GM19328 (cell line): ENCODE measurements at regions not wholly inside any gene's neighbourhood (a gene's known extent, or its start where the extent isn't known, plus 50 kb on each side); places are given as distances from the start of the nearest gene placed in this dataset.

ENCODE experiments used
- ATAC-seq: cut with Tn5 transposase; IDR thresholded peaks from one replicate; pipeline ENCODE4 v1.9.1; 2021; ENCODE audit warnings: mild to moderate bottlenecking, moderate library complexity; ENCODE audit not compliant: unreplicated experiment

- ATAC-seq = no peak
Measured at GRCh38 chr2:15803543-15804245, 136.7 kb upstream of the MYCN start.

- ATAC-seq = no peak
Measured at GRCh38 chr2:15804246-15804619, 136.1 kb upstream of the MYCN start.

GRCh38 chr2:15804691-15805090 is 135.7 kb upstream of the MYCN start:
- ATAC-seq = no peak

GRCh38 chr2:15805206-15805605 is 135.1 kb upstream of the MYCN start:
- ATAC-seq = no peak

- ATAC-seq = no peak
Measured at GRCh38 chr2:15805772-15806171, 134.6 kb upstream of the MYCN start.

GRCh38 chr2:15806801-15807417 is 133.4 kb upstream of the MYCN start:
- ATAC-seq = no peak

GRCh38 chr2:15807418-15808203 is 132.7 kb upstream of the MYCN start:
- ATAC-seq = no peak

- no peak for ATAC-seq
Measured at GRCh38 chr2:15808204-15808910, 132.0 kb upstream of the MYCN start.

- no peak for ATAC-seq
Measured at GRCh38 chr2:15808944-15809343, 131.4 kb upstream of the MYCN start.

GRCh38 chr2:15809404-15809803 is 130.9 kb upstream of the MYCN start:
- no peak for ATAC-seq

- no peak for ATAC-seq
Measured at GRCh38 chr2:15810477-15811150, 129.7 kb upstream of the MYCN start.

GRCh38 chr2:15811367-15811766 is 129.0 kb upstream of the MYCN start:
- ATAC-seq = no peak

- ATAC-seq = no peak
Measured at GRCh38 chr2:15812187-15812780, 128.1 kb upstream of the MYCN start.

GRCh38 chr2:15813481-15814266 is 126.7 kb upstream of the MYCN start:
- ATAC-seq = no peak

GRCh38 chr2:15814403-15814802 is 125.9 kb upstream of the MYCN start:
- no peak for ATAC-seq

GRCh38 chr2:15814946-15815345 is 125.4 kb upstream of the MYCN start:
- ATAC-seq = no peak

- no peak for ATAC-seq
Measured at GRCh38 chr2:15816226-15816625, 124.1 kb upstream of the MYCN start.

GRCh38 chr2:15816674-15817406 is 123.5 kb upstream of the MYCN start:
- ATAC-seq = no peak

GRCh38 chr2:15817748-15818147 is 122.6 kb upstream of the MYCN start:
- no peak for ATAC-seq
